SK-N-SH (cell line): ENCODE measurements at regions not wholly inside any gene's neighbourhood (a gene's known extent, or its start where the extent isn't known, plus 50 kb on each side); places are given as distances from the start of the nearest gene placed in this dataset.

ENCODE experiments used
- CTCF ChIA-PET: fragments of 300-600, 350-600 bp; formaldehyde crosslinking; extraction: SDS; loops from one replicate; lab custom pipeline; 2021; lab: Yijun Ruan, JAX
- POLR2A ChIA-PET: fragments of 350-600 bp; sonication (Branson Sonifier 250); formaldehyde crosslinking; extraction: SDS; loops from one replicate; lab custom pipeline; 2020; ENCODE audit warnings: antibody characterized with exemption, inconsistent platforms; lab: Yijun Ruan, JAX
- DNase-seq: peaks from one replicate; pipeline ENCODE4 v3.0.0; 2012
- H2AFZ ChIP-seq: fragments of 200-600 bp; sonication (generic); 2 replicates; pipeline ENCODE4 v1.8.1; 2016; ENCODE audit warnings: antibody characterized with exemption, mild to moderate bottlenecking, low read depth
- H3F3A ChIP-seq: fragments of 200-600 bp; sonication (generic); replicated peaks from 2 replicates; pipeline ENCODE3; 2016; ENCODE audit warnings: antibody characterized with exemption, mild to moderate bottlenecking; ENCODE audit not compliant: insufficient read depth
- H3K27ac ChIP-seq, 2 experiments: fragments of 200-500 bp in 1 of 2; fragments of 200-600 bp in 1 of 2; sonication (Bioruptor generic) in 1 of 2; sonication (generic), shearing (Covaris generic) in 1 of 2; 2 replicates each; pipeline versions ENCODE4 v1.5.1 to v1.6.1; 2014 to 2016; ENCODE audit warnings: low read depth in 2 of 2, inconsistent platforms in 1 of 2, low read length in 1 of 2, mild to moderate bottlenecking in 1 of 2, mixed read lengths in 1 of 2
- H3K27me3 ChIP-seq: fragments of 200-600 bp; sonication (generic), shearing (Covaris generic); 2 replicates; pipeline ENCODE4 v1.6.1; 2016; ENCODE audit warnings: mixed run types; ENCODE audit not compliant: insufficient read depth
- H3K36me3 ChIP-seq, 2 experiments: fragments of 200-500 bp in 1 of 2; fragments of 200-600 bp in 1 of 2; sonication (Bioruptor generic) in 1 of 2; sonication (generic) in 1 of 2; replicated peaks in 1 of 2; 2 replicates each; pipeline versions ENCODE3 to v1.5.1; 2014 to 2016; ENCODE audit warnings: low read length in 1 of 2, mild to moderate bottlenecking in 1 of 2; ENCODE audit not compliant: insufficient read depth in 2 of 2, control insufficient read depth in 1 of 2
- H3K4me1 ChIP-seq, 2 experiments: fragments of 200-500 bp in 1 of 2; fragments of 200-600 bp in 1 of 2; sonication (Bioruptor generic) in 1 of 2; sonication (generic), shearing (Covaris generic) in 1 of 2; 2 replicates each; pipeline versions ENCODE4 v1.5.1 to v1.6.1; 2014 to 2016; ENCODE audit warnings: low read depth in 1 of 2, low read length in 1 of 2, mixed run types in 1 of 2; ENCODE audit not compliant: insufficient read depth in 2 of 2, control insufficient read depth in 1 of 2
- H3K4me2 ChIP-seq: fragments of 200-600 bp; sonication (generic), shearing (Covaris generic); 2 replicates; pipeline ENCODE4 v1.6.1; 2017; ENCODE audit warnings: mixed run types
- H3K4me3 ChIP-seq, 2 experiments: fragments of 200-500 bp in 1 of 2; fragments of 200-600 bp in 1 of 2; sonication (Bioruptor generic) in 1 of 2; sonication (generic), shearing (Covaris generic) in 1 of 2; 2 replicates each; pipeline versions ENCODE4 v1.5.1 to v1.8.1; 2014 to 2016; ENCODE audit warnings: low read depth in 2 of 2, inconsistent platforms in 1 of 2, low read length in 1 of 2, mild to moderate bottlenecking in 1 of 2, mixed read lengths in 1 of 2, moderate library complexity in 1 of 2
- H3K79me2 ChIP-seq: fragments of 200-600 bp; sonication (generic); 2 replicates; pipeline ENCODE4 v1.8.1; 2017; ENCODE audit warnings: mild to moderate bottlenecking; ENCODE audit not compliant: insufficient read depth
- H3K9ac ChIP-seq: fragments of 200-600 bp; sonication (generic); 2 replicates; pipeline ENCODE4 v1.6.1; 2017; ENCODE audit warnings: mixed run types
- H3K9me2 ChIP-seq: fragments of 200-600 bp; sonication (generic); 2 replicates; pipeline ENCODE4 v1.6.1; 2017; ENCODE audit warnings: mixed run types
- H3K9me3 ChIP-seq: fragments of 200-600 bp; sonication (generic); 2 replicates; pipeline ENCODE4 v1.6.1; 2017; ENCODE audit warnings: mixed run types, mild to moderate bottlenecking, moderate library complexity
- H4K20me1 ChIP-seq: fragments of 200-600 bp; sonication (generic); 2 replicates; pipeline ENCODE4 v1.6.1; 2017; ENCODE audit warnings: mild to moderate bottlenecking, mixed run types; ENCODE audit not compliant: insufficient read depth
- CHD2 ChIP-seq: fragments of 150-350 bp; IDR thresholded peaks from 2 replicates; pipeline ENCODE4 v1.6.1; 2018; ENCODE audit warnings: low read length; ENCODE audit not compliant: partially characterized antibody
- EP300 ChIP-seq, 2 experiments: IDR thresholded peaks; 2 replicates each; pipeline versions ENCODE4 v1.4.0 to v1.6.1; 2012; ENCODE audit warnings: borderline replicate concordance in 1 of 2, low read depth in 1 of 2, low read length in 1 of 2
- EZH2phosphoT487 ChIP-seq: fragments of 200-600 bp; sonication (generic); IDR thresholded peaks from 2 replicates; pipeline ENCODE4 v1.6.1; 2017; ENCODE audit warnings: low read depth, mixed run types, mild to moderate bottlenecking, antibody characterized with exemption, moderate library complexity, borderline replicate concordance
- FOSL2 ChIP-seq: IDR thresholded peaks from 2 replicates; pipeline ENCODE4 v1.4.0; 2012; ENCODE audit warnings: low read depth, mild to moderate bottlenecking, moderate library complexity, borderline replicate concordance
- GABPA ChIP-seq: IDR thresholded peaks from 2 replicates; pipeline ENCODE4 v1.4.0; 2012; ENCODE audit warnings: low read depth, mild to moderate bottlenecking
- MXI1 ChIP-seq: IDR thresholded peaks from 2 replicates; pipeline ENCODE4 v1.6.1; 2012; ENCODE audit warnings: mild to moderate bottlenecking, low read depth, low read length, improper control_type of control experiment
- NFIC ChIP-seq: IDR thresholded peaks from 2 replicates; pipeline ENCODE4 v1.4.0; 2012; ENCODE audit warnings: borderline replicate concordance
- NRF1 ChIP-seq: IDR thresholded peaks from 2 replicates; pipeline ENCODE4 v1.6.1; 2012; ENCODE audit warnings: low read depth, mild to moderate bottlenecking, low read length
- POLR2AphosphoS5 ChIP-seq: IDR thresholded peaks from 2 replicates; pipeline ENCODE4 v1.6.1; 2012; ENCODE audit warnings: low read depth, low read length
- RCOR1 ChIP-seq: fragments of 150-350 bp; IDR thresholded peaks from 2 replicates; pipeline ENCODE4 v1.6.1; 2017; ENCODE audit warnings: antibody characterized with exemption, low read length
- RFX5 ChIP-seq: IDR thresholded peaks from 2 replicates; pipeline ENCODE4 v1.6.1; 2012; ENCODE audit warnings: mild to moderate bottlenecking, improper control_type of control experiment, low read length
- SIN3A ChIP-seq: IDR thresholded peaks from 2 replicates; pipeline ENCODE4 v1.6.1; 2012; ENCODE audit warnings: low read depth, mild to moderate bottlenecking, low read length, moderate library complexity, borderline replicate concordance
- TAF1 ChIP-seq: IDR thresholded peaks from 2 replicates; pipeline ENCODE4 v1.6.1; 2012; ENCODE audit warnings: low read depth, mild to moderate bottlenecking, low read length, moderate library complexity, borderline replicate concordance
- TCF12 ChIP-seq: IDR thresholded peaks from 2 replicates; pipeline ENCODE4 v1.4.0; 2012
- USF1 ChIP-seq: IDR thresholded peaks from 2 replicates; pipeline ENCODE4 v1.4.0; 2012; ENCODE audit warnings: low read depth, borderline replicate concordance
- YY1 ChIP-seq: IDR thresholded peaks from 2 replicates; pipeline ENCODE4 v1.4.0; 2012; ENCODE audit warnings: low read depth, mild to moderate bottlenecking
- WGBS: methylation state at CpG from one replicate; pipeline ENCODE4 v1.1.6; 2017; ENCODE audit warnings: low lambda C conversion rate; 5-methylcytosine and 5-hydroxymethylcytosine counted together
- TF ChIP-seq, protein P1 (sequence below): IDR thresholded peaks from 2 replicates; pipeline ENCODE4; 2012
- TF ChIP-seq, protein P2 (sequence below): fragments of 150-350 bp; IDR thresholded peaks from 2 replicates; pipeline ENCODE4 v1.6.1; 2016; ENCODE audit warnings: mild to moderate bottlenecking, low read depth, low read length
- TF ChIP-seq, protein P3 (sequence below): fragments of 150-350 bp; IDR thresholded peaks from 2 replicates; pipeline ENCODE4 v1.6.1; 2017; ENCODE audit warnings: antibody characterized with exemption, low read length, low read depth, borderline replicate concordance

DNA sequence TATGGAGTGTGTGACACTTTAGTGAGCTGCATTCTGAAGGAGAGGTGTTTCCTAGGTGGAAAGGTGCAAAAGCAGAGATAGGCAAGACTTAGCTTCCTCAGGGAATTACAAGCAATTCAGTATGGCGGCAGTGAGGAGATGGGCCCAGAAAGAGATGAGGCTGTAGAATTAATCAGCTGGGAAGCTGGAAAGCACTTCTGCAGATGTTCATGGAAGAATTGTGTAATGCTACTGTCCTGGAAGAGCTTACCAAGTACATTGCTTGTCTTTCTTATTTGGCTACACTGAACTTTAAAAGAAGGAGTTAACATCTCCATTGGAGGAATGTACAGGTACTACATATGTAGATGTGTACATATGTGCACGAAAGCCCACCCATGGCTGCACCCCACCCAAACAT lies 103.7 kb upstream of the DPT start:
- H3F3A ChIP-seq, result no peaks in the 10 kb centered on the region
- ChIA-PET CTCF (no interaction called here), POLR2A (no interaction called here)
- H3K4me2 ChIP-seq, result no peak overlapping the region
- H3K79me2 ChIP-seq, result no peaks in the 10 kb centered on the region
- no peaks in the 10 kb centered on the region for H3K9me3 ChIP-seq
- H4K20me1 ChIP-seq, result no peaks in the 10 kb centered on the region
- WGBS, result 60% methylated on average over 2 of the region's 2 CpGs
- no peaks in the 10 kb centered on the region for H3K36me3 ChIP-seq
- H3K27me3 ChIP-seq, result no peaks in the 10 kb centered on the region
- H2AFZ ChIP-seq, result no peak overlapping the region
- no peak overlapping the region for H3K27ac ChIP-seq
- no peak overlapping the region for H3K9ac ChIP-seq
- TF ChIP-seq YY1 (no peak), EP300 (IDR thresholded peaks at IDR 0.05; ENCODE audit: borderline replicate concordance in 1 of 2, low read depth in 1 of 2, low read length in 1 of 2) (no peak), RCOR1 (no peak), NFIC (no peak), SIN3A (no peak), CHD2 (no peak), EZH2phosphoT487 (no peak), RFX5 (no peak), GABPA (no peak), MXI1 (no peak), POLR2AphosphoS5 (no peak), TCF12 (no peak)
- TF ChIP-seq, protein P1, sequence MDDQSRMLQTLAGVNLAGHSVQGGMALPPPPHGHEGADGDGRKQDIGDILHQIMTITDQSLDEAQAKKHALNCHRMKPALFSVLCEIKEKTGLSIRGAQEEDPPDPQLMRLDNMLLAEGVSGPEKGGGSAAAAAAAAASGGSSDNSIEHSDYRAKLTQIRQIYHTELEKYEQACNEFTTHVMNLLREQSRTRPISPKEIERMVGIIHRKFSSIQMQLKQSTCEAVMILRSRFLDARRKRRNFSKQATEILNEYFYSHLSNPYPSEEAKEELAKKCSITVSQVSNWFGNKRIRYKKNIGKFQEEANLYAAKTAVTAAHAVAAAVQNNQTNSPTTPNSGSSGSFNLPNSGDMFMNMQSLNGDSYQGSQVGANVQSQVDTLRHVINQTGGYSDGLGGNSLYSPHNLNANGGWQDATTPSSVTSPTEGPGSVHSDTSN, result no peak
- TF ChIP-seq, protein P2, sequence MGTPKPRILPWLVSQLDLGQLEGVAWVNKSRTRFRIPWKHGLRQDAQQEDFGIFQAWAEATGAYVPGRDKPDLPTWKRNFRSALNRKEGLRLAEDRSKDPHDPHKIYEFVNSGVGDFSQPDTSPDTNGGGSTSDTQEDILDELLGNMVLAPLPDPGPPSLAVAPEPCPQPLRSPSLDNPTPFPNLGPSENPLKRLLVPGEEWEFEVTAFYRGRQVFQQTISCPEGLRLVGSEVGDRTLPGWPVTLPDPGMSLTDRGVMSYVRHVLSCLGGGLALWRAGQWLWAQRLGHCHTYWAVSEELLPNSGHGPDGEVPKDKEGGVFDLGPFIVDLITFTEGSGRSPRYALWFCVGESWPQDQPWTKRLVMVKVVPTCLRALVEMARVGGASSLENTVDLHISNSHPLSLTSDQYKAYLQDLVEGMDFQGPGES, result no peak
- TF ChIP-seq, protein P3, sequence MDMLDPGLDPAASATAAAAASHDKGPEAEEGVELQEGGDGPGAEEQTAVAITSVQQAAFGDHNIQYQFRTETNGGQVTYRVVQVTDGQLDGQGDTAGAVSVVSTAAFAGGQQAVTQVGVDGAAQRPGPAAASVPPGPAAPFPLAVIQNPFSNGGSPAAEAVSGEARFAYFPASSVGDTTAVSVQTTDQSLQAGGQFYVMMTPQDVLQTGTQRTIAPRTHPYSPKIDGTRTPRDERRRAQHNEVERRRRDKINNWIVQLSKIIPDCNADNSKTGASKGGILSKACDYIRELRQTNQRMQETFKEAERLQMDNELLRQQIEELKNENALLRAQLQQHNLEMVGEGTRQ, result no peak
- H3K4me1 ChIP-seq, result peaks cover 0 to 8% of the 10 kb centered on the region in 2 experiments; a peak in 1 of 4 replicates
- H3K4me3 ChIP-seq, result no peak overlapping the region
- no peaks in the 10 kb centered on the region for H3K9me2 ChIP-seq
- DNase-seq, result no peak

DNA sequence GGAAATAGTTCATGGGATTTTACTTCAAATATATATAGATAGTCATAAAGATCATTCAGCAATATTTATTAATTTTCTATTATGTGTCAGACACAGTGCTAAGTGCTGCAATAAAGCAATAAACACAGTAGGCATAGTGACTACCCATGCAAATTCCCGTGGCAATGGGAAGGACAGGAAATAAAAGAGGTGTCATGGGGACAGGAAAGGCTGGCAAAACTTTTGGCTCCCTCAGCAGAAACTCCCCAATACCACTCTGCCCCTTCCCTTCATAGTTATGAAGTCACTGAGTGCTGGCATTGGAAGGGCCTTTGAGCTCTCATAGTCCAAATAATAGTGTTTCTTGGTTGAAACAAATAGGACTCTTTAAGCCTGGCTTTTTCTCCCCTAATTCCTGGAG lies 104.4 kb upstream of the DPT start:
- H3K9me2 ChIP-seq, result no peaks in the 10 kb centered on the region
- no peak overlapping the region for H3K4me2 ChIP-seq
- no peak overlapping the region for H3K4me3 ChIP-seq
- no peaks in the 10 kb centered on the region for H3K9me3 ChIP-seq
- H3K36me3 ChIP-seq, result no peaks in the 10 kb centered on the region
- no peaks in the 10 kb centered on the region for H3F3A ChIP-seq
- ChIA-PET CTCF (interaction anchor here (1.0 kb wide), 1 partner anchor 272 kb away, joined by 3 read pairs; no protein-coding TSS in a partner anchor), POLR2A (no interaction called here)
- no peak overlapping the region for H3K9ac ChIP-seq
- no peak overlapping the region for H3K27ac ChIP-seq
- H3K4me1 ChIP-seq, result peaks cover 0 to 8% of the 10 kb centered on the region in 2 experiments; a peak in 1 of 4 replicates
- H4K20me1 ChIP-seq, result no peaks in the 10 kb centered on the region
- DNase-seq, result no peak
- WGBS, result 62% methylated on average over 1 of the region's 1 CpG
- H2AFZ ChIP-seq, result no peak overlapping the region
- no peaks in the 10 kb centered on the region for H3K27me3 ChIP-seq
- no peaks in the 10 kb centered on the region for H3K79me2 ChIP-seq
- TF ChIP-seq GABPA (no peak), USF1 (no peak), MXI1 (no peak), TAF1 (no peak), NRF1 (no peak), FOSL2 (no peak), EZH2phosphoT487 (no peak)
- TF ChIP-seq, protein P3, result no peak
